Hippocampal formation (tissue), 2 donors: ENCODE measurements at regions not wholly inside any gene's neighbourhood (a gene's known extent, or its start where the extent isn't known, plus 50 kb on each side); places are given as distances from the start of the nearest gene placed in this dataset.
A peak's percentile ranks its signal among the peaks of the same experiment; 100 is the strongest.
"Not testable (repeated sequence)": the region's sequence is repeated elsewhere in the genome, so short reads cannot be mapped to it uniquely, and the experiment has no call there.

Source experiments
- DNase-seq, 2 donors: peaks; one replicate each; lab custom pipeline; 2025; lab: John Stamatoyannopoulos, UW

- DNase-seq: no peak
Measured at GRCh38 chr14:88064841-88065240, 59.9 kb downstream of the GPR65 start.

GRCh38 chr14:88069677-88070076, 64.7 kb downstream of the GPR65 start:
- DNase-seq: no peak

GRCh38 chr14:88075269-88075981, 70.5 kb downstream of the GPR65 start:
- no peak for DNase-seq

- DNase-seq: no peak
Measured at GRCh38 chr14:88078525-88078924, 73.6 kb downstream of the GPR65 start.

GRCh38 chr14:88079624-88080023, 74.7 kb downstream of the GPR65 start:
- no peak for DNase-seq

- no peak for DNase-seq
Measured at GRCh38 chr14:88085736-88086135, 80.8 kb downstream of the GPR65 start.

- DNase-seq: no peak
Measured at GRCh38 chr14:88089445-88089844, 84.5 kb downstream of the GPR65 start.

- no peak for DNase-seq
Measured at GRCh38 chr14:88092529-88092928, 87.6 kb downstream of the GPR65 start.

GRCh38 chr14:88095791-88096190, 90.9 kb downstream of the GPR65 start:
- no peak for DNase-seq

GRCh38 chr14:88098163-88098562, 93.2 kb downstream of the GPR65 start:
- no peak for DNase-seq

GRCh38 chr14:88104710-88105109, 99.8 kb downstream of the GPR65 start:
- no peak for DNase-seq

- DNase-seq: no peak
Measured at GRCh38 chr14:88106377-88106776, 101.4 kb downstream of the GPR65 start.

GRCh38 chr14:88127669-88128068, 122.7 kb downstream of the GPR65 start:
- not testable (repeated sequence) for DNase-seq

- no peak for DNase-seq
Measured at GRCh38 chr14:88128816-88129215, 123.9 kb downstream of the GPR65 start.

- DNase-seq: peak in 1 of 2 donors; percentile 39
Measured at GRCh38 chr14:88129306-88130056, 124.5 kb downstream of the GPR65 start.

- DNase-seq: no peak
Measured at GRCh38 chr14:88130057-88130432, 125.1 kb downstream of the GPR65 start.
